Esophagus squamous epithelium (tissue), 5 donors: ENCODE measurements at regions not wholly inside any gene's neighbourhood (a gene's known extent, or its start where the extent isn't known, plus 50 kb on each side); places are given as distances from the start of the nearest gene placed in this dataset.

Experiments
- DNase-seq: peaks from one replicate; lab custom pipeline; 2025; lab: John Stamatoyannopoulos, UW
- H3K27ac ChIP-seq, 4 donors: fragments of 200-600 bp; sonication (generic); one replicate each; pipeline ENCODE4 v1.5.1; 2016 to 2019; ENCODE audit warnings: mild to moderate bottlenecking in 1 of 4
- H3K27me3 ChIP-seq, 4 donors: fragments of 200-600 bp; sonication (generic); 1 replicate in 3 of 4; 2 replicates in 1 of 4; pipeline versions ENCODE4 v1.5.1 to v1.6.0; 2017 to 2021; ENCODE audit warnings: antibody characterized with exemption in 1 of 4
- H3K36me3 ChIP-seq, 3 donors: fragments of 200-600 bp; sonication (generic); one replicate each; pipeline ENCODE4 v1.5.1; 2016 to 2019
- H3K4me1 ChIP-seq, 3 donors: fragments of 200-600 bp; sonication (generic); one replicate each; pipeline ENCODE4 v1.5.1; 2017 to 2019
- H3K4me3 ChIP-seq, 4 donors: fragments of 200-600 bp; sonication (generic); 1 replicate in 3 of 4; 2 replicates in 1 of 4; pipeline ENCODE4 v1.5.1; 2016 to 2019; ENCODE audit warnings: mild to moderate bottlenecking in 2 of 4, moderate library complexity in 1 of 4
- H3K9me3 ChIP-seq, 3 donors: fragments of 200-600 bp; sonication (generic); one replicate each; pipeline ENCODE4 v1.5.1; 2016 to 2019
- CTCF ChIP-seq, 6 experiments: fragments of 450-650 bp in 4 of 6; fragments of 200-600 bp in 2 of 6; sonication (generic) in 2 of 6; IDR thresholded peaks; one replicate each; pipeline ENCODE4 v1.5.1; 2016 to 2019; ENCODE audit warnings: antibody characterized with exemption in 6 of 6, mild to moderate bottlenecking in 4 of 6, moderate library complexity in 4 of 6
- POLR2A ChIP-seq, 4 donors: fragments of 450-650 bp; IDR thresholded peaks; one replicate each; pipeline ENCODE4 v1.6.1; 2017; ENCODE audit warnings: antibody characterized with exemption in 4 of 4, mild to moderate bottlenecking in 4 of 4, moderate library complexity in 3 of 4
- WGBS, 2 donors: methylation state at CpG; one replicate each; pipeline ENCODE4 v1.1.5; 2018; 5-methylcytosine and 5-hydroxymethylcytosine counted together
- intact Hi-C: fragments of 100-400 bp; cut with DNase I; formaldehyde crosslinking; loops from one replicate; pipeline ENCODE4 v1.15.0; 2022
- donor health status: DM: yes; HTN: yes; CAD: no.

- no peaks in the 10 kb centered on the region for H3K36me3 ChIP-seq
- no peak overlapping the region for H3K4me3 ChIP-seq
- 45 to 60% methylated on average over 1 of the region's 1 CpG for WGBS, 2 donors
- H3K9me3 ChIP-seq: no peaks in the 10 kb centered on the region
- intact Hi-C loops: no loop called here
- H3K4me1 ChIP-seq: no peaks in the 10 kb centered on the region
- H3K27me3 ChIP-seq: no peaks in the 10 kb centered on the region
- TF ChIP-seq CTCF (IDR thresholded peaks at IDR 0.05) (no peak), POLR2A (IDR thresholded peaks at IDR 0.05) (no peak)
- no peak for DNase-seq
- no peak overlapping the region for H3K27ac ChIP-seq
Observed at GRCh38 chr4:186910385-186910784, 186.7 kb upstream of the FAT1 start.

- Histone ChIP-seq H3K9me3 (no peaks in the 10 kb centered on the region), H3K4me1 (no peaks in the 10 kb centered on the region), H3K36me3 (no peaks in the 10 kb centered on the region), H3K4me3 (no peak overlapping the region), H3K27me3 (no peaks in the 10 kb centered on the region), H3K27ac (no peak overlapping the region)
- intact Hi-C loops: no loop called here
- 62 to 66% methylated on average over 9 of the region's 9 CpGs for WGBS, 2 donors
- DNase-seq: no peak
- TF ChIP-seq POLR2A (IDR thresholded peaks at IDR 0.05): no peak
- no peak for TF ChIP-seq CTCF (IDR thresholded peaks at IDR 0.05)
Observed at GRCh38 chr4:186912606-186913005, 188.9 kb upstream of the FAT1 start.

GRCh38 chr4:186915816-186916215 lies 192.2 kb upstream of the FAT1 start:
- no peak overlapping the region for H3K27ac ChIP-seq
- H3K4me1 ChIP-seq: peaks cover 0 to 6% (median 0%) of the 10 kb centered on the region in 3 donors
- H3K27me3 ChIP-seq: no peaks in the 10 kb centered on the region
- no peaks in the 10 kb centered on the region for H3K9me3 ChIP-seq
- TF ChIP-seq POLR2A (IDR thresholded peaks at IDR 0.05) (no peak), CTCF (IDR thresholded peaks at IDR 0.05) (no peak)
- 64 to 67% methylated on average over 4 of the region's 4 CpGs for WGBS, 2 donors
- intact Hi-C loops: no loop called here
- H3K4me3 ChIP-seq: no peak overlapping the region
- no peaks in the 10 kb centered on the region for H3K36me3 ChIP-seq
- no peak for DNase-seq

GRCh38 chr4:186917136-186917535 lies 193.5 kb upstream of the FAT1 start:
- intact Hi-C loops: no loop called here
- Histone ChIP-seq H3K4me3 (no peak overlapping the region), H3K27ac (no peak overlapping the region), H3K27me3 (no peaks in the 10 kb centered on the region), H3K9me3 (no peaks in the 10 kb centered on the region), H3K36me3 (no peaks in the 10 kb centered on the region), H3K4me1 (peaks cover 0 to 6% (median 0%) of the 10 kb centered on the region in 3 donors)
- TF ChIP-seq POLR2A (IDR thresholded peaks at IDR 0.05) (no peak), CTCF (IDR thresholded peaks at IDR 0.05) (no peak)
- no peak for DNase-seq

- TF ChIP-seq POLR2A (IDR thresholded peaks at IDR 0.05): no peak
- no peak for TF ChIP-seq CTCF (IDR thresholded peaks at IDR 0.05)
- Histone ChIP-seq H3K9me3 (no peaks in the 10 kb centered on the region), H3K4me3 (no peak overlapping the region), H3K4me1 (peaks cover 0 to 6% (median 0%) of the 10 kb centered on the region in 3 donors), H3K27me3 (no peaks in the 10 kb centered on the region), H3K36me3 (no peaks in the 10 kb centered on the region), H3K27ac (no peak overlapping the region)
- intact Hi-C loops: no loop called here
- DNase-seq: no peak
- WGBS, 2 donors: 81 to 86% methylated on average over 3 of the region's 3 CpGs
Observed at GRCh38 chr4:186918466-186918865, 194.8 kb upstream of the FAT1 start.
